ENCODE measurements at regions not wholly inside any gene's neighbourhood (a gene's known extent, or its start where the extent isn't known, plus 50 kb on each side); places are given as distances from the start of the nearest gene placed in this dataset.
"Not testable (repeated sequence)": the region's sequence is repeated elsewhere in the genome, so short reads cannot be mapped to it uniquely, and the experiment has no call there.

DNA sequence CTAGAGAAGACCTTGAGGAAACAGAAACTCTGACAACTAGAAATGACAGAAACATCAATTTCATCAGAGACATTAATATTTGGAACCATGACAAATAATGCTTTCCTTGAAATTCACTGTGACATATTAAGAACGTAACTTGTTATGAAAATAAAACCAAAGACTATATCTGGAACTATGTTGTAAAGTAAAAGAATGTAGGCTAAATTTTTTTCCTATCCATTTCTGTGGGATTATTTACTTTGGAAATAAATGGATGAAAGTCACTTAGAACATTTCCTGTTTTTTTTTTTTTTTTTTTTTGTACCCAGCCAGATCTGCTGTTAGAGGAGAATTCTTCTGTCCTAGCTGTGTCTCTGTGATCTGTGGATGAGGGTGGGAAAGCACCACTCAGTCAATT, 255.9 kb downstream of the SPRY1 start:
- no peak for DNase-seq (ENCODE audit: low read depth)
- no peak for TF ChIP-seq CTCF (IDR thresholded peaks at IDR 0.05; ENCODE audit: insufficient read depth, low read depth, low read length, missing control alignments)
- no peak overlapping the region for H3K4me3 ChIP-seq (ENCODE audit: low read depth, low read length)

DNA sequence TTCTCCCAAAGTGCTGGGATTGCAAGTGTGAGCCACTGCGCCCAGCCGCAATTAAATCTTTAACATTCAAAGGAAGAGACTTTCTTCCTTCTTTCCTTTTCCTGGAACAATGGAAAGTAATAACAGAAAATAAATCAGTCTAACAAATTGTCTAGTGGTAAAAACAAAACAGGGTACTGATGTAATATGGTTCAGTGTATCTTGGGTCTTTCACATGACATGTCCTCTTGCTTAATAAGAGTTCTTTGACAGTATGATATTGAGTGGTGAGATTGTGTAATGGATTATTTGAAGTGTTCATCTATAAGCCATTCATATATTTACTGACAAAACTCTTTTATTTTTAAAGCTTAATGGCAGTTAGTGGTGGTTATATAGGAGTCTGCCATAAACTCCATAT, 256.6 kb downstream of the SPRY1 start:
- TF ChIP-seq CTCF (IDR thresholded peaks at IDR 0.05; ENCODE audit: insufficient read depth, low read depth, low read length, missing control alignments): no peak
- H3K4me3 ChIP-seq (ENCODE audit: low read depth, low read length): no peak overlapping the region
- no peak for DNase-seq (ENCODE audit: low read depth)

DNA sequence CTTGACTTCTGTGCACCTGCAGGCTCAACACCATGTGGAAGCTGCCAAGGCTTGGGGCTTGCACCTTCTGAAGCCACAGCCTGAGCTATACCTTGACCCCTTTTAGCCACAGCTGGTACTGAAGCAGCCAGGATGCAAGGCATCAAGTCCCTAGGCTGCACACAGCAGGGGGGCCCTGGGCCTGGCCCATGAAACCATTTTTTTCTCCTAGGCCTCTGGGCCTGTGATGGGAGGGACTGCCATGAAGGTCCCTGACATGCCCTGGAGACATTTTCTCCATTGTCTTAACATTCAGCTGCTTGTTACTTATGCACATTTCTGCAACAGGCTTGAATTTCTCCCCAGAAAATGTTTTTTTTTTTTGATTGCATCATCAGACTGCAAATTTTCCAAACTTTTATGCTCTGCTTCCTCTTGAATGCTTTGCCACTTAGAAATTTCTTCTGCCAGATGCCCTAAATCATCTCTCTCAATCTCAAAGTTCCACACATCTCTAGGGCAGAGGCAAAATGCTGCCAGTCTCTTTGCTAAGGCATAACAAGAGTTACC, 260.2 kb downstream of the SPRY1 start:
- H3K4me3 ChIP-seq (ENCODE audit: low read depth, low read length); DNase-seq (ENCODE audit: low read depth): not testable (repeated sequence)

DNA sequence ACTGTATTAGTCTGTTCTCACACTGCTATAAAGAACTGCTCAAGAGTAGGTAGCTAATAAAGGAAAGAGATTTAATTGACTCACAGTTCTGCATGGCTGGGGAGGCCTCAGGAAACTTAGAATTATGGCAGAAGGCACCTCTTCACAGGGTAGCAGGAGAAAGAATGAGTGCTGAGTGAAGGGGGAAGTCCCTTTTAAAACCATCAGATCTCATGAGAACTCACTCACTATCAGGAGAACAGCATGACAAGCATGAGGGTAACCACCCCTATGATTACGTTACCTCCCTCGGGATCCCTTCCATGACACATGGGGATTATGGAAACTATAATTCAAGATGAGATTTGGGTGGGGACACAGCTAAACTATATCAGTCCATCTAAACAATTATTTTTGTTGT, 261.0 kb downstream of the SPRY1 start:
- not testable (repeated sequence) for H3K4me3 ChIP-seq (ENCODE audit: low read depth, low read length)

DNA sequence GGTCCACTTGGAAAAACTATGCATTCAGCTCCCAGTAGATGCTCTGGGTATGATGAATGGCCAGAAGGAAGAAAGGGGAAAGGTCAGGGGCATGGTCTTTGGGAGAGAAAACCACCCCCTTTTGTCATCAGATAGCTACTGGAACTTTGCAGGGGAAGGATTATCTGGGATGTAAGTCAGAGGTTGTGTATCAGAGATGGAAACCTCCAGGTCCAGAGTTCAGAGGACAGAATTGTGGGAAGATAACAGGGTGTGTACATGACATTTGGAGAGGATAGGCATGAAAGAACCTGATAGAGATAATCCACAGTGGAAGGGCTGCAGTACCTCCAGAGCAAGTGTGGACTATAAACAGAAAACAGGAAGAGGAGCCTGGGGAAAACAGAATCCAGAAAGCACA, 262.7 kb downstream of the SPRY1 start:
- no peak for DNase-seq (ENCODE audit: low read depth)
- TF ChIP-seq CTCF (IDR thresholded peaks at IDR 0.05; ENCODE audit: insufficient read depth, low read depth, low read length, missing control alignments): no peak

More for the DNA sequence above, 261.0 kb downstream of the SPRY1 start:
- DNase-seq (ENCODE audit: low read depth): not testable (repeated sequence)

GRCh38 chr4:123659730-123660129, 263.1 kb downstream of the SPRY1 start:
- TF ChIP-seq CTCF (IDR thresholded peaks at IDR 0.05; ENCODE audit: insufficient read depth, low read depth, low read length, missing control alignments): peak; percentile 40
- DNase-seq (ENCODE audit: low read depth): peak; percentile 30
- H3K4me3 ChIP-seq (ENCODE audit: low read depth, low read length): no peak overlapping the region

More for the DNA sequence above, 262.7 kb downstream of the SPRY1 start:
- no peak overlapping the region for H3K4me3 ChIP-seq (ENCODE audit: low read depth, low read length)

GRCh38 chr4:123661080-123661737, 264.6 kb downstream of the SPRY1 start:
- H3K4me3 ChIP-seq (ENCODE audit: low read depth, low read length): no peak overlapping the region
- no peak for DNase-seq (ENCODE audit: low read depth)
- peak; percentile 8 for TF ChIP-seq CTCF (IDR thresholded peaks at IDR 0.05; ENCODE audit: insufficient read depth, low read depth, low read length, missing control alignments)

- no peak for DNase-seq (ENCODE audit: low read depth)
- no peak overlapping the region for H3K4me3 ChIP-seq (ENCODE audit: low read depth, low read length)
Measured at GRCh38 chr4:123662827-123663226, 266.2 kb downstream of the SPRY1 start.

More at GRCh38 chr4:123662827-123663226, 266.2 kb downstream of the SPRY1 start:
- no peak for TF ChIP-seq CTCF (IDR thresholded peaks at IDR 0.05; ENCODE audit: insufficient read depth, low read depth, low read length, missing control alignments)

All from GM12865 (cell line).